Naive thymus-derived CD8-positive, alpha-beta T cell (primary cell): ENCODE measurements at regions not wholly inside any gene's neighbourhood (a gene's known extent, or its start where the extent isn't known, plus 50 kb on each side); places are given as distances from the start of the nearest gene placed in this dataset.
"Not testable (repeated sequence)": the region's sequence is repeated elsewhere in the genome, so short reads cannot be mapped to it uniquely, and the experiment has no call there.

Source experiments
- ATAC-seq, 2 donors: fragments of 150-1000 bp; cut with Tn5 transposase in 1 of 2; sonication (Bioruptor Pico), chemical (Tn5 transposase) in 1 of 2; 1 replicate in 1 of 2; 2 replicates in 1 of 2; pipeline ENCODE4 v1.10.0; 2021; ENCODE audit warnings: mild to moderate bottlenecking in 2 of 2, moderate library complexity in 2 of 2
- POLR2A ChIA-PET: fragments of 350-600 bp; sonication (Branson Sonifier 250); formaldehyde crosslinking; loops from one replicate; lab custom pipeline; 2021; ENCODE audit warnings: antibody characterized with exemption; lab: Charles Lee
- DNase-seq, 10 donors: peaks; one replicate each; pipeline versions ENCODE4 v3.0.0 to v3.0.0-alpha.2; 2020 to 2022
- H3K27ac Mint-ChIP-seq, 10 donors: one replicate each; pipeline ENCODE4 v1.8.0; 2020 to 2022; ENCODE audit warnings: mild to moderate bottlenecking in 10 of 10, mixed read lengths in 10 of 10, moderate library complexity in 4 of 10, inconsistent platforms in 1 of 10
- H3K27me3 Mint-ChIP-seq, 5 donors: one replicate each; pipeline ENCODE4 v1.8.0; 2021 to 2022; ENCODE audit warnings: mixed read lengths in 5 of 5
- H3K36me3 Mint-ChIP-seq, 3 donors: one replicate each; pipeline ENCODE4 v1.8.0; 2020 to 2022; ENCODE audit warnings: mixed read lengths in 3 of 3, mild to moderate bottlenecking in 2 of 3, inconsistent platforms in 1 of 3
- H3K4me1 Mint-ChIP-seq, 4 donors: one replicate each; pipeline ENCODE4 v1.8.0; 2021 to 2022; ENCODE audit warnings: mixed read lengths in 4 of 4
- H3K4me3 Mint-ChIP-seq, 10 donors: one replicate each; pipeline ENCODE4 v1.8.0; 2020 to 2022; ENCODE audit warnings: mild to moderate bottlenecking in 10 of 10, mixed read lengths in 10 of 10, moderate library complexity in 6 of 10, inconsistent platforms in 1 of 10
- H3K9me3 Mint-ChIP-seq, 9 donors: one replicate each; pipeline ENCODE4 v1.8.0; 2020 to 2022; ENCODE audit warnings: mixed read lengths in 9 of 9, mild to moderate bottlenecking in 3 of 9, inconsistent platforms in 1 of 9, moderate library complexity in 1 of 9

DNA sequence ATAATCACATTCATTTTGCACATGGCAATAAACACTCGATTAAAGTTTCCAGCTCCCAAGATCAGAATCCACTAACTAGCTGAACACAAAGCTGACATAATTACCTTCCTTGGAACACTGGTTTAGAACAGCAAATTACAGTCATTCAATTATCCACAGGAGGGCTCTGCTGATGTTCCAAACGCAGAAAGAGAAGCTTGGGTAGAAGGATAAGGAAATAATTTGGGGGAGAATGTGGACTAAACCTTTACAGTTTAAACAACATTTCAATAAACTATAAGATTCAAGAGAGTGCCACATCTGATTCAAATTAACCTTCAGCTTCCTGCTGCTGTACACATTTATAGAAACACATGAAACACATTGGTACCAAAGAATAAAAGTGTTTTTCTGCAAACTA lies 67.8 kb upstream of the ARL4C start:
- Mint-ChIP-seq H3K27me3 (peaks cover 5 to 36% (median 15%) of the 10 kb centered on the region in 5 donors), H3K36me3 (peaks cover 0 to 10% (median 0%) of the 10 kb centered on the region in 3 donors), H3K27ac (no peak overlapping the region), H3K4me3 (no peak overlapping the region), H3K4me1 (peaks cover 0 to 30% (median 0%) of the 10 kb centered on the region in 4 donors), H3K9me3 (peaks cover 0 to 19% (median 3%) of the 10 kb centered on the region in 9 donors)
- DNase-seq (no peak), ATAC-seq (no peak)
- POLR2A ChIA-PET = no interaction called here

DNA sequence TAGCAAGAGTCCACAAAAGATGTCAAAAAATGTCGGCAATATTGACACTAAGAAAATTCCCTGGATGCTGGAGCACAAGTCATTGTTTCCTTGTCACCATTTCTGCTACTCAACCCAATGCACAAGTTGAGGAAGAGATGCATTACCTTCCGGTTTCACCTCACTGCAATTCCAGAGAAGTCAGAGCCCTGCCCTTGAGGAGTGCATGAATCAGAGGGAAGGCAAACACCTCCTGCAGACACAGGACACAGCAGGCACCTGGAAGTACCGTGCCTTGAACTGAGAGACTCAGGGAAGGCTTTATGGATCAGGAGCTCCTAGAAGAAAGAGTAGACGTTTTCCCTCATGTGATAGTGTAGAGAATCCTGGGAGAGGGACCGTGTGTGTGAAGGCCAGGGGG lies 62.7 kb upstream of the ARL4C start:
- Mint-ChIP-seq H3K36me3 (peaks cover 0 to 10% (median 2%) of the 10 kb centered on the region in 3 donors), H3K4me3 (no peak overlapping the region), H3K4me1 (peaks cover 0 to 19% (median 1%) of the 10 kb centered on the region in 4 donors), H3K27ac (no peak overlapping the region), H3K27me3 (peaks cover 5 to 16% (median 11%) of the 10 kb centered on the region in 5 donors), H3K9me3 (peaks cover 0 to 20% (median 4%) of the 10 kb centered on the region in 9 donors)
- ATAC-seq (no peak), DNase-seq (no peak)
- POLR2A ChIA-PET = no interaction called here

DNA sequence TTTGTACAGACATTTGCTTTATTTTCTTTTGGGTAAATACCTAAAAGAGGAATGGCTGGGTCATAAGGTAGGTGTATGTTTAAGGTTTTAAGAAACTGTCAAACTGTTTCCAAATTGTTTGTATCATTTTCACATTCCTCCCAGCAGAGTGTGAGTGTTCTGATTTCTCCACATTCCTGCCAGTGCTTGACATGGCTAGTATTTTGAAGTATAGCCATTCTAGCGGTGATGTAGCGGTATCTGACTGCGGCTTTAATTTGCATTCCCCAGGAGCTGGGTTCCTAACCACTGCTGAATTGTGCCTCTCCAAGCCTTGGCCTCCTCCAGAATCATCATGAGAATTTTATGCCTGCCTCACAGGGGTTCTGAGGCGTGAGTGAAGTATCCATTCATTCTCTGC lies 61.8 kb upstream of the ARL4C start:
- Mint-ChIP-seq H3K27me3 (peaks cover 5 to 16% (median 11%) of the 10 kb centered on the region in 5 donors), H3K9me3 (peaks cover 0 to 20% (median 4%) of the 10 kb centered on the region in 9 donors), H3K36me3 (peaks cover 0 to 10% (median 2%) of the 10 kb centered on the region in 3 donors), H3K4me3 (no peak overlapping the region), H3K27ac (no peak overlapping the region), H3K4me1 (peaks cover 0 to 14% (median 1%) of the 10 kb centered on the region in 4 donors)
- DNase-seq = no peak
- POLR2A ChIA-PET = no interaction called here
- ATAC-seq = no peak

DNA sequence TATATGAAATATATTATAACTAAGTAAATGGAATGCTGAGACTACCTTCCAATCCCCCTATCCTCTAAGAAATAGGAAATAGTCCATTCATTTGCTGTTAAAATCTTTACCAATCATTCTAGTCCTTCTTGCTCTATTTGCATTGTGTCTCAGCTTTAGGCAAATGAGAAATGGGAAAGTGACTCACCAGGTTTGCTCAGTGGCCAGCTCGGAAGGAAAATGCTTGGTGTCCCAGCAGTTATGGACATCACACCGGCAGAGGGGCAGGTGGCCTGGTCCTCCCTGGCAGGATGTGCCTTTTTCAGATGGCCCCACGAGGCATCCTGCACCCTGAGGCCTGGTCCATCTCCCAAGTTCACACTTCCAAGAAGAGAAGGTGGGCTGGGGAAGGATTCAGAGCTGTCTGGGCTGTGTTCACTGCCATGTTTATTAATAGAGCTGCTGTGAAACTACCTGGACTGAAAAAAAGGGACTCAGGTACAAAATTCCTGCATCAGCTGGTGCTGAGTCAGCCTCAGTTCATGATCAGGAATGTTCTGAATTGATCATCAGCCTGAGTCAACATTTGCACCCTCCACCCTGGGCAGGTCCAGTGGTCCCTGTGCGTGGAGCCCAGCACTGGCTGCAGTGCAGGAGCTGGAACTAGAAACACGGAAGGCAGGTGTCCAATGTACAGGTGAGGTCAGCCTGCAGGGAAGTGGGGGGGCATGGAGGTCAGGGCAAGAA lies 60.1 kb upstream of the ARL4C start:
- POLR2A ChIA-PET = no interaction called here
- peaks cover 0 to 10% (median 2%) of the 10 kb centered on the region in 3 donors for H3K36me3 Mint-ChIP-seq
- H3K9me3 Mint-ChIP-seq = peaks cover 0 to 20% (median 4%) of the 10 kb centered on the region in 9 donors
- H3K4me3 Mint-ChIP-seq = no peak overlapping the region
- H3K4me1 Mint-ChIP-seq = peaks cover 0 to 14% (median 1%) of the 10 kb centered on the region in 4 donors
- no peak overlapping the region for H3K27ac Mint-ChIP-seq
- peaks cover 5 to 16% (median 11%) of the 10 kb centered on the region in 5 donors for H3K27me3 Mint-ChIP-seq
- ATAC-seq (no peak), DNase-seq (no peak)

GRCh38 chr2:234555616-234556249 lies 58.9 kb upstream of the ARL4C start:
- no peak for DNase-seq
- peaks cover 0 to 2% (median 0%) of the 10 kb centered on the region in 3 donors for H3K36me3 Mint-ChIP-seq
- H3K9me3 Mint-ChIP-seq = peaks cover 0 to 10% (median 0%) of the 10 kb centered on the region in 9 donors
- H3K4me3 Mint-ChIP-seq = no peak overlapping the region
- H3K27me3 Mint-ChIP-seq = peaks cover 3 to 16% (median 11%) of the 10 kb centered on the region in 5 donors
- H3K4me1 Mint-ChIP-seq = peaks cover 0 to 15% (median 1%) of the 10 kb centered on the region in 4 donors
- ATAC-seq = no peak
- no peak overlapping the region for H3K27ac Mint-ChIP-seq
- POLR2A ChIA-PET = no interaction called here

DNA sequence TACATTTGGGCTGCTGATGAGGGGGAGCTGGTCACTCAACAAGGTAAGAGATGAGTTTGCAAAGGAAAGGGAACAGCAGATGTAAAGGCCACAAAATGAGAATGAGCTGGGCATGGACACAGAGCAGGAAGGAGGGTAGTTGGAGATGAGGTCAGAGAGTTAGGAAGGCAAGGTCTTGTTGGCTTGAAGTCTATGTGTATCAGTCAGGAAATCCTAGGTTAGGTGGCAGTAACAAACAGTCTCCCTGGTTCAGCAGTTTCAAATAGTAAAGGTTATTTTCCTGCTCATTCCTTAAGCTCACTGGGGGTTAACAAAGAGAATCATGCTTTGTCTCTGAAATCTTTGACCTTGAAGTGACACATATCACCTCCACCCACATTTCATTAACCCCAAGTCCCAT lies 58.3 kb upstream of the ARL4C start:
- POLR2A ChIA-PET = no interaction called here
- Mint-ChIP-seq H3K27ac (no peak overlapping the region), H3K36me3 (peaks cover 0 to 2% (median 0%) of the 10 kb centered on the region in 3 donors), H3K27me3 (peaks cover 5 to 16% (median 10%) of the 10 kb centered on the region in 5 donors), H3K4me1 (peaks cover 2 to 19% (median 5%) of the 10 kb centered on the region in 4 donors), H3K4me3 (no peak overlapping the region), H3K9me3 (peaks cover 0 to 10% (median 0%) of the 10 kb centered on the region in 9 donors)
- ATAC-seq (no peak), DNase-seq (no peak)

- H3K4me3 Mint-ChIP-seq, ATAC-seq, H3K27ac Mint-ChIP-seq, POLR2A ChIA-PET, H3K36me3 Mint-ChIP-seq, DNase-seq, H3K9me3 Mint-ChIP-seq: not testable (repeated sequence)
- H3K27me3 Mint-ChIP-seq = peaks cover 10 to 25% (median 16%) of the 10 kb centered on the region in 5 donors
- H3K4me1 Mint-ChIP-seq = peaks cover 2 to 19% (median 5%) of the 10 kb centered on the region in 4 donors
Observed at GRCh38 chr2:234553223-234553622, 56.3 kb upstream of the ARL4C start.

DNA sequence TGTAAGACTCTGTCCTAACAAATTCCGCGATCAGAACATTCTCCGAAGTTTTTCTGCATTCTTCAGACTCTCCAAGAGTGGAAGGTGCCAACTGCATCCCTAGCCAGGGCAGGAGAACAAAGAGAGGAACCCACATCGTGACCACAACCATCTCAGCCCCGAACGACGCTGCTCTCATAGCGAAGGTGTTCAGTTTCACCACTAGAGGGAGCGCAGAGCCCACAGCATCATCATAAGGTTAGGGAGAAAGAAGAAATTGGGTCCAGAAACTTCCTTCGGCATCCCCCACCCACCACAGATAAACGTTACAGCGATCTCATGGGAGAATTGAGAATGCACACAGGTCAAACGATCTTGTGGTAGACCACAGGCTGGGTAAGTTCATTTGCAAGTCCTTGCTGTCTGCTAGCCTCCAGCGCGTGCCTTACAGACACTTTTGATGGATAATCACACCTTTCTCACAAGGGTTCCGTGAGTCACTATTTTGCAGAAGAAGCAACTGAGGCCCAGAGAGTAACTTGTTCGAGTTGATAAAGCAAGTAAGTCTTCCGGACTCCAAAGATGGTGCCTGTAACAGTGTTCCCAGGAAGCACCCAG lies 53.7 kb upstream of the ARL4C start:
- H3K27ac Mint-ChIP-seq = no peak overlapping the region
- H3K4me1 Mint-ChIP-seq = peaks cover 2 to 12% (median 4%) of the 10 kb centered on the region in 4 donors
- peaks cover 0 to 10% (median 0%) of the 10 kb centered on the region in 9 donors for H3K9me3 Mint-ChIP-seq
- H3K36me3 Mint-ChIP-seq = peaks cover 0 to 2% (median 0%) of the 10 kb centered on the region in 3 donors
- DNase-seq (peak; percentile 14 to 75 (median 47)), ATAC-seq (peak; percentile 77 to 88)
- no peak overlapping the region for H3K4me3 Mint-ChIP-seq
- peaks cover 14 to 43% (median 27%) of the 10 kb centered on the region in 5 donors for H3K27me3 Mint-ChIP-seq
- POLR2A ChIA-PET = no interaction called here

DNA sequence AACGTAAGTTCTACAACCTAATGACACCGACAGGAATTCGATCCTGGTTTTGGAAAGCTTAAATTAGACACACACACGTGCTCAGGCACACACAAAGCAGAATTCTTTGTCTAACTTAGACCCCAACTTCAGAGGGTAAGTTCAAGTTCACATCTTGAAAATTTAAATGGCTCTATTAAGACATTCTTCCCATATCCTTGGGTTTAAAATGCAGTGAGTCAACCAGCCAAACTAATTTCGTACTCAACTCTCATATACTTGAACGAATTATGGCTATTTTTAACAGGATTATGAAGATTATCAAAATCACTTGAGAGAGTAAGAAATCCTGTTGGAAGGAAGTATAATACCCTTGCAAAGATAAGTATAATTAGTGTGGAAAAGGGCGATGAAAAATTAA lies 53.2 kb upstream of the ARL4C start:
- peaks cover 0 to 2% (median 0%) of the 10 kb centered on the region in 3 donors for H3K36me3 Mint-ChIP-seq
- no peak overlapping the region for H3K4me3 Mint-ChIP-seq
- ATAC-seq = no peak
- H3K27me3 Mint-ChIP-seq = peaks cover 14 to 43% (median 29%) of the 10 kb centered on the region in 5 donors
- peaks cover 0 to 5% (median 0%) of the 10 kb centered on the region in 9 donors for H3K9me3 Mint-ChIP-seq
- no peak for DNase-seq
- H3K4me1 Mint-ChIP-seq = peaks cover 3 to 8% (median 5%) of the 10 kb centered on the region in 4 donors
- no peak overlapping the region for H3K27ac Mint-ChIP-seq
- POLR2A ChIA-PET = no interaction called here

DNA sequence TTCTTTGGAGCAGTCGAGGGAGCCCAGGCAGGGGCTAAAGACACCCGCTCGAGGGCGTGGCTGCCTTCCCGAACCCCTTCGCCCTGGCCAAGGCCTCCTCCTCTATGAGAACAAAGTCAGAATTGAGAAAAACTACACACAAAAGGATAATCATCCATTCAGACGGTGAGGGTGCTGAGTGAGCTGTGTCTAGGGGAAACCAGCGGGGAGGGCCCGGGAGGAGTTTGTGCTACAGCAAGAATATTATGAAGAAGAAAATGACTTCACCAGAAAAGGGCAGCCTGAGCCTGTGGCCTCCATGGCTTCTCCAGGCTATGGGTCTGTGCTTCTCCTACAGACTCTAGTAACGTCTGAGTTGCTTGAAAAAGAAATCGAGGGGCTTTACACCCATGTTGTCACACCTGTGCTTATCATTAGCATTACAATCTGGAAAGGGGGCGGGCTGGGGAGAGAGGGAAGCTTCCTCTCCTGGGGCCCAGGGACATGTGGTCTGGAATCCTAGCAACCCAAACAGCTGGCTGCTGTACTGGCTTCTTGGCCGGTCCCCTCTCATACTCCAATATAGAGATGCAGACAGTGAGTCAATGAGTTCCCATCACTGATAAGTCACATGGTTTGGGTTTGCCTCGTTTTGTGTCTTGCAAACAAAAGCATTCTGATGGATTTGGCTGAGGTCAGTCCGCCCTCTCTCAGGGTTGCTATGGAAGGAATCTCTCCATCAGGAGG lies 52.0 kb upstream of the ARL4C start:
- no peak for DNase-seq

DNA sequence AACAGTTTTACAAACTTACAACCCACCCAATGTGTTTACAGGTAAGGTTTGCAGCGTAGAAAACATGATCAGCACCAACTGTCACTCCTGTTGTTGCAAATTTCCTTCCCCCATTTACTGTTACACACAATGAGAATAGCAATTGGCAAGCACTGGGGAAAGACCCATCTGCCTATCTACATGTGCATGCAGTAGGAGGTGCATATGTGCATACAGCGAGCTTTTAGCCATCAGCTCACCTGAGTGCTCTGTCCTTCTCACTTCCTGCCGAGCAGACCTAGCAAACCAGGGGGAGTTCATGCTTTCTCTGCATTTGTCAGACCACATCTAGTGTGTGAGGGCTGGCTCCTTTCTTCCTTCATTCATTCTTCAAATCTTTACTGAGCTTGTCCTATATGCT lies 49.9 kb upstream of the ARL4C start:
- ATAC-seq = no peak
- Mint-ChIP-seq H3K4me3 (no peak overlapping the region), H3K9me3 (no peaks in the 10 kb centered on the region), H3K27ac (no peak overlapping the region), H3K36me3 (no peaks in the 10 kb centered on the region), H3K27me3 (peaks cover 14 to 54% (median 32%) of the 10 kb centered on the region in 5 donors), H3K4me1 (peaks cover 5 to 17% (median 7%) of the 10 kb centered on the region in 4 donors)
- DNase-seq = no peak
- POLR2A ChIA-PET = no interaction called here

More for the DNA sequence above, 52.0 kb upstream of the ARL4C start:
- no peak for ATAC-seq
- Mint-ChIP-seq H3K27ac (peak overlapping the region in 1 of 10 donors; percentile 17), H3K9me3 (no peaks in the 10 kb centered on the region), H3K4me1 (peaks cover 5 to 15% (median 6%) of the 10 kb centered on the region in 4 donors), H3K4me3 (no peak overlapping the region), H3K27me3 (peaks cover 14 to 48% (median 31%) of the 10 kb centered on the region in 5 donors), H3K36me3 (no peaks in the 10 kb centered on the region)
- POLR2A ChIA-PET = interaction anchor here (0.6 kb wide), 1 partner anchor 154 kb away, joined by 3 read pairs; no protein-coding TSS in a partner anchor
